ENCODE measurements at regions not wholly inside any gene's neighbourhood (a gene's known extent, or its start where the extent isn't known, plus 50 kb on each side); places are given as distances from the start of the nearest gene placed in this dataset.

- Mint-ChIP-seq H3K4me1 (peaks cover 13% of the 10 kb centered on the region), H3K9me3 (no peaks in the 10 kb centered on the region), H3K36me3 (ENCODE audit: low read depth) (no peaks in the 10 kb centered on the region), H3K4me3 (no peak overlapping the region), H3K27me3 (ENCODE audit: low read depth, poor library complexity) (peaks cover 15% of the 10 kb centered on the region), H3K27ac (no peak overlapping the region)
- TF ChIP-seq CTCF (IDR thresholded peaks at IDR 0.05) = no peak
- no peak for DNase-seq
These were observed 132.3 kb upstream of the UMPS start for GRCh38 chr3:124597979-124598378.

- Mint-ChIP-seq H3K27ac (no peak overlapping the region), H3K4me3 (no peak overlapping the region), H3K36me3 (ENCODE audit: low read depth) (no peaks in the 10 kb centered on the region), H3K4me1 (peaks cover 9% of the 10 kb centered on the region), H3K9me3 (no peaks in the 10 kb centered on the region), H3K27me3 (ENCODE audit: low read depth, poor library complexity) (peaks cover 12% of the 10 kb centered on the region)
- no peak for DNase-seq
- TF ChIP-seq CTCF (IDR thresholded peaks at IDR 0.05) = no peak
These were observed 131.0 kb upstream of the UMPS start for GRCh38 chr3:124599147-124599765.

- Mint-ChIP-seq H3K9me3 (no peaks in the 10 kb centered on the region), H3K4me1 (peaks cover 9% of the 10 kb centered on the region), H3K36me3 (ENCODE audit: low read depth) (no peaks in the 10 kb centered on the region), H3K27ac (no peak overlapping the region), H3K4me3 (no peak overlapping the region), H3K27me3 (ENCODE audit: low read depth, poor library complexity) (peaks cover 12% of the 10 kb centered on the region)
- no peak for TF ChIP-seq CTCF (IDR thresholded peaks at IDR 0.05)
- no peak for DNase-seq
These were observed 130.2 kb upstream of the UMPS start for GRCh38 chr3:124599779-124600693.

GRCh38 chr3:124600765-124601164 lies 129.5 kb upstream of the UMPS start:
- Mint-ChIP-seq H3K9me3 (no peaks in the 10 kb centered on the region), H3K4me1 (peaks cover 9% of the 10 kb centered on the region), H3K36me3 (ENCODE audit: low read depth) (no peaks in the 10 kb centered on the region), H3K27me3 (ENCODE audit: low read depth, poor library complexity) (peaks cover 12% of the 10 kb centered on the region), H3K27ac (no peak overlapping the region), H3K4me3 (no peak overlapping the region)
- TF ChIP-seq CTCF (IDR thresholded peaks at IDR 0.05) = no peak
- DNase-seq = no peak

- Mint-ChIP-seq H3K4me3 (no peak overlapping the region), H3K36me3 (ENCODE audit: low read depth) (no peaks in the 10 kb centered on the region), H3K4me1 (peaks cover 9% of the 10 kb centered on the region), H3K27ac (no peak overlapping the region), H3K27me3 (ENCODE audit: low read depth, poor library complexity) (peaks cover 12% of the 10 kb centered on the region), H3K9me3 (no peaks in the 10 kb centered on the region)
- no peak for DNase-seq
- no peak for TF ChIP-seq CTCF (IDR thresholded peaks at IDR 0.05)
These were observed 129.1 kb upstream of the UMPS start for GRCh38 chr3:124601190-124601589.

Measured in nephron progenitor cell (in vitro differentiated cells).